K562 (cell line): ENCODE measurements at regions not wholly inside any gene's neighbourhood (a gene's known extent, or its start where the extent isn't known, plus 50 kb on each side); places are given as distances from the start of the nearest gene placed in this dataset.

Experiments
- ATAC-seq: fragments of 200-7000 bp; cut with Tn5 transposase; 3 replicates; pipeline ENCODE4 v1.9.1; 2020; ENCODE audit warnings: moderate library complexity
- BruUV-seq: library from RNA; stranded (reverse); fragments of 400-500 nt; replicated peaks from 2 replicates; lab custom pipeline; 2021; lab: Mats Ljungman, UMichigan
- CTCF ChIA-PET: fragments of 300-600 bp; formaldehyde crosslinking; extraction: SDS; loops from one replicate; lab custom pipeline; 2021; ENCODE audit warnings: low intra/inter-chr PET ratio; lab: Yijun Ruan, JAX
- POLR2A ChIA-PET: fragments of 300-600, 350-650 bp; sonication (Branson Sonifier 250); formaldehyde crosslinking; extraction: SDS; loops from one replicate; lab custom pipeline; 2021; ENCODE audit warnings: antibody characterized with exemption, inconsistent platforms; lab: Yijun Ruan, JAX
- DNase-seq, 4 experiments: peaks; one replicate each; pipeline versions ENCODE4 v3.0.0 to v3.0.0-alpha.2; 2011 to 2018; ENCODE audit warnings: low spot score in 3 of 4, mixed read lengths in 3 of 4; ENCODE audit errors: extremely low read depth in 1 of 4
- FAIRE-seq: peaks from 2 replicates; lab custom pipeline; 2011; peaks lifted over from hg19 to GRCh38; lab: Jason Lieb, UNC
- H2AFZ ChIP-seq: 2 replicates; pipeline ENCODE4 v1.6.0; 2011; ENCODE audit warnings: low read depth, low read length, control low read depth, inconsistent platforms
- H3K27ac ChIP-seq: fragments of 200-600 bp; 3 replicates; pipeline ENCODE4 v1.8.0; 2011; ENCODE audit warnings: low read depth, mild to moderate bottlenecking, control low read depth, inconsistent platforms, low read length, moderate library complexity, mixed read lengths; ENCODE audit errors: extremely low read depth
- H3K27me3 ChIP-seq, 2 experiments: fragments of 300-600 bp in 1 of 2; 2 replicates in 1 of 2; 3 replicates in 1 of 2; pipeline versions ENCODE4 v1.6.0 to v1.8.0; 2011; ENCODE audit warnings: inconsistent platforms in 2 of 2, low read length in 2 of 2, mild to moderate bottlenecking in 1 of 2, mixed read lengths in 1 of 2, moderate library complexity in 1 of 2; ENCODE audit not compliant: control insufficient read depth in 2 of 2, insufficient read depth in 2 of 2
- H3K36me3 ChIP-seq: fragments of 300-600 bp; 3 replicates; pipeline ENCODE4 v1.8.0; 2011; ENCODE audit warnings: mild to moderate bottlenecking, low read length, inconsistent platforms; ENCODE audit not compliant: control insufficient read depth, insufficient read depth
- H3K4me1 ChIP-seq, 2 experiments: fragments of 200-600 bp in 1 of 2; replicated peaks in 1 of 2; 2 replicates in 1 of 2; 3 replicates in 1 of 2; pipeline versions ENCODE4 v1.5.1 to v1.8.0; 2011; ENCODE audit warnings: inconsistent platforms in 2 of 2, low read length in 2 of 2, mild to moderate bottlenecking in 1 of 2, mixed read lengths in 1 of 2, moderate library complexity in 1 of 2; ENCODE audit not compliant: control insufficient read depth in 2 of 2, insufficient read depth in 2 of 2
- H3K4me2 ChIP-seq: 2 replicates; pipeline ENCODE4 v1.6.1; 2011; ENCODE audit warnings: low read length, control low read depth, inconsistent platforms, mixed read lengths; ENCODE audit not compliant: insufficient read depth
- H3K4me3 ChIP-seq: fragments of 200-600 bp; sonication (generic), shearing (Covaris generic); 2 replicates; pipeline ENCODE4 v1.5.1; 2016; ENCODE audit warnings: control low read depth, inconsistent platforms
- H3K79me2 ChIP-seq: fragments of 200-600 bp; 3 replicates; pipeline ENCODE4 v1.8.0; 2011; ENCODE audit warnings: low read length, inconsistent platforms; ENCODE audit not compliant: control insufficient read depth, insufficient read depth
- H3K9ac ChIP-seq, 2 experiments: 2 replicates each; pipeline versions ENCODE4 v1.6.0 to v1.6.1; 2011; ENCODE audit warnings: low read depth in 2 of 2, low read length in 2 of 2, control low read depth in 1 of 2, inconsistent platforms in 1 of 2, mild to moderate bottlenecking in 1 of 2, mixed read lengths in 1 of 2; ENCODE audit not compliant: insufficient read depth in 1 of 2
- H3K9me1 ChIP-seq: one replicate; pipeline ENCODE4 v1.6.0; 2011; ENCODE audit warnings: inconsistent platforms, mild to moderate bottlenecking, low read length, moderate library complexity; ENCODE audit not compliant: control insufficient read depth, insufficient read depth
- H3K9me3 ChIP-seq: replicated peaks from 2 replicates; pipeline ENCODE4 v1.5.1; 2011; ENCODE audit warnings: low read depth, low read length, inconsistent platforms; ENCODE audit not compliant: control insufficient read depth, insufficient read depth
- H4K20me1 ChIP-seq: replicated peaks from 2 replicates; pipeline ENCODE4 v1.6.1; 2011; ENCODE audit warnings: low read length, inconsistent platforms, mixed read lengths; ENCODE audit not compliant: control insufficient read depth, insufficient read depth
- EGR1 ChIP-seq: fragments of 450-650 bp; conservative IDR thresholded peaks from 2 replicates; pipeline ENCODE4 v1.6.1; 2017; ENCODE audit warnings: mild to moderate bottlenecking
- L3MBTL2 ChIP-seq: fragments of 450-650 bp; IDR thresholded peaks from 2 replicates; pipeline ENCODE4 v1.6.1; 2016; ENCODE audit warnings: mild to moderate bottlenecking, moderate library complexity
- NBN ChIP-seq: fragments of 450-650 bp; IDR thresholded peaks from 2 replicates; pipeline ENCODE4 v1.6.1; 2016; ENCODE audit warnings: low read depth, mild to moderate bottlenecking
- OTX1 ChIP-seq: fragments of 450-650 bp; formaldehyde crosslinking; IDR thresholded peaks from 2 replicates; pipeline ENCODE4 v1.4.0; 2022; ENCODE audit warnings: mild to moderate bottlenecking
- PRMT5 ChIP-seq: sonication (generic); formaldehyde crosslinking; IDR thresholded peaks from 2 replicates; pipeline ENCODE4 v1.5.0; 2020; ENCODE audit warnings: missing genetic modification reagents
- TCF15 ChIP-seq: fragments of 250-450 bp; sonication (Bioruptor Pico); IDR thresholded peaks from 2 replicates; pipeline ENCODE4 v1.8.0; 2022; ENCODE audit warnings: moderate library complexity, mild to moderate bottlenecking, inconsistent platforms
- ZBTB33 ChIP-seq: sonication (generic); formaldehyde crosslinking; IDR thresholded peaks from 2 replicates; pipeline ENCODE4 v1.8.1; 2023; ENCODE audit warnings: mild to moderate bottlenecking, missing genetic modification reagents
- WGBS: fragments of 100-300 bp; shearing (Covaris generic); methylation state at CpG from one replicate; pipeline ENCODE4 v1.1.6; 2016; ENCODE audit warnings: low coverage, mixed read lengths; ENCODE audit not compliant: insufficient coverage; ENCODE audit errors: missing lambda C conversion rate; 5-methylcytosine and 5-hydroxymethylcytosine counted together
- in situ Hi-C: fragments of 300-500 bp; cut with MboI; formaldehyde crosslinking; loops from 4 replicates; pipeline ENCODE4 v1.15.0; 2018; ENCODE audit warnings: inconsistent platforms, mixed read lengths
- intact Hi-C: fragments of 100-400 bp; cut with micrococcal nuclease; formaldehyde crosslinking; loops from 2 replicates; pipeline ENCODE4 v1.14.2; 2022

- no TSS peak for BruUV-seq
- CTCF ChIA-PET: no interaction called here
Measured at GRCh38 chr12:91974541-91975085, 171.0 kb downstream of the BTG1 start.

More at GRCh38 chr12:91974541-91975085, 171.0 kb downstream of the BTG1 start:
- Histone ChIP-seq H3K9me1 (no peaks in the 10 kb centered on the region), H3K4me3 (no peak overlapping the region), H3K4me2 (no peak overlapping the region), H4K20me1 (no peaks in the 10 kb centered on the region), H3K27me3 (no peaks in the 10 kb centered on the region), H3K27ac (no peak overlapping the region)
- no peak for DNase-seq
- 70% methylated on average over 3 of the region's 3 CpGs for WGBS
- TF ChIP-seq NBN: no peak
- no peak for TF ChIP-seq PRMT5 (CRISPR knock-in tag)
- TF ChIP-seq OTX1 (CRISPR knock-in tag): no peak
- TF ChIP-seq TCF15 (CRISPR knock-in tag): no peak
- no peak for TF ChIP-seq L3MBTL2
- no peak for TF ChIP-seq ZBTB33 (CRISPR knock-in tag)
- TF ChIP-seq EGR1: 0 out of 2 replicates have a peak, but pooled peaks have one; percentile 27
- TF ChIP-seq, all 486 proteins: peak for 1
- POLR2A ChIA-PET: interaction anchor here (2.7 kb wide), 1 partner anchor 171 kb away, joined by 6 read pairs; the partner anchor contains the start of gene BTG1
- Histone ChIP-seq H3K9me3 (no peaks in the 10 kb centered on the region; the same call in 1 of the 2 replicates), H3K9ac (no peak overlapping the region), H3K79me2 (no peaks in the 10 kb centered on the region), H2AFZ (no peak overlapping the region), H3K4me1 (no peaks in the 10 kb centered on the region; a peak in 1 of 5 replicates), H3K36me3 (no peaks in the 10 kb centered on the region)
- no peak for FAIRE-seq
- peak; percentile 51; the same call in 2 of the 3 replicates for ATAC-seq
- in situ Hi-C loops (no loop called here), intact Hi-C loops (no loop called here)
